AG20443 (cell line): ENCODE measurements at regions not wholly inside any gene's neighbourhood (a gene's known extent, or its start where the extent isn't known, plus 50 kb on each side); places are given as distances from the start of the nearest gene placed in this dataset.
"Not testable (repeated sequence)": the region's sequence is repeated elsewhere in the genome, so short reads cannot be mapped to it uniquely, and the experiment has no call there.

Experiments used
- DNase-seq: peaks from one replicate; pipeline ENCODE4 v3.0.0; 2012; ENCODE audit warnings: low spot score, mixed read lengths

GRCh38 chrX:124717537-124717936, 371.2 kb downstream of the SH2D1A start:
- DNase-seq, result no peak

- DNase-seq, result no peak
Measured at GRCh38 chrX:124719060-124719459, 372.7 kb downstream of the SH2D1A start.

- no peak for DNase-seq
Measured at GRCh38 chrX:124720532-124720931, 374.2 kb downstream of the SH2D1A start.

- no peak for DNase-seq
Measured at GRCh38 chrX:124725502-124725901, 379.1 kb downstream of the SH2D1A start.

- no peak for DNase-seq
Measured at GRCh38 chrX:124726292-124726691, 379.9 kb downstream of the SH2D1A start.

- no peak for DNase-seq
Measured at GRCh38 chrX:124726881-124727280, 380.5 kb downstream of the SH2D1A start.

GRCh38 chrX:124736553-124737270, 390.3 kb downstream of the SH2D1A start:
- no peak for DNase-seq

- no peak for DNase-seq
Measured at GRCh38 chrX:124737771-124738170, 391.4 kb downstream of the SH2D1A start.

- no peak for DNase-seq
Measured at GRCh38 chrX:124747295-124747694, 400.9 kb downstream of the SH2D1A start.

GRCh38 chrX:124764354-124764753, 418.0 kb downstream of the SH2D1A start:
- no peak for DNase-seq

- DNase-seq, result no peak
Measured at GRCh38 chrX:124769166-124769565, 422.8 kb downstream of the SH2D1A start.

GRCh38 chrX:124771292-124771691, 424.9 kb downstream of the SH2D1A start:
- DNase-seq, result no peak

GRCh38 chrX:124788253-124788652, 441.9 kb downstream of the SH2D1A start:
- DNase-seq, result not testable (repeated sequence)

GRCh38 chrX:124789874-124790273, 443.5 kb downstream of the SH2D1A start:
- not testable (repeated sequence) for DNase-seq

- no peak for DNase-seq
Measured at GRCh38 chrX:124791492-124792095, 445.2 kb downstream of the SH2D1A start.

GRCh38 chrX:124796989-124797388, 450.6 kb downstream of the SH2D1A start:
- no peak for DNase-seq

- DNase-seq, result no peak
Measured at GRCh38 chrX:124804962-124805361, 458.6 kb downstream of the SH2D1A start.

- DNase-seq, result no peak
Measured at GRCh38 chrX:124805486-124805885, 459.1 kb downstream of the SH2D1A start.

GRCh38 chrX:124814106-124814505, 467.7 kb downstream of the SH2D1A start:
- no peak for DNase-seq

GRCh38 chrX:124818033-124818432, 471.7 kb downstream of the SH2D1A start:
- DNase-seq, result no peak

- no peak for DNase-seq
Measured at GRCh38 chrX:124818764-124819163, 472.4 kb downstream of the SH2D1A start.

- DNase-seq, result no peak
Measured at GRCh38 chrX:124820738-124821137, 474.4 kb downstream of the SH2D1A start.

GRCh38 chrX:124827258-124827845, 481.0 kb downstream of the SH2D1A start:
- DNase-seq, result no peak
